ENCODE measurements at regions not wholly inside any gene's neighbourhood (a gene's known extent, or its start where the extent isn't known, plus 50 kb on each side); places are given as distances from the start of the nearest gene placed in this dataset.

GRCh38 chr2:44118257-44118656, 50.4 kb upstream of the PPM1B start:
- DNase-seq (ENCODE audit: low read depth, low spot score): no peak
- Histone ChIP-seq H3K27me3 (ENCODE audit: control insufficient read depth, insufficient read depth, low read length) (no peaks in the 10 kb centered on the region), H3K36me3 (ENCODE audit: control insufficient read depth, insufficient read depth, low read length) (no peaks in the 10 kb centered on the region), H3K4me3 (ENCODE audit: low read length) (no peak overlapping the region), H3K9me3 (ENCODE audit: control insufficient read depth, insufficient read depth, low read length) (no peaks in the 10 kb centered on the region), H3K4me1 (ENCODE audit: control insufficient read depth, insufficient read depth, low read length) (no peaks in the 10 kb centered on the region), H3K27ac (ENCODE audit: low read length) (no peak overlapping the region)
- no CpG with 5 or more reads among the region's 10 CpGs for WGBS (ENCODE audit: insufficient coverage, insufficient read length)
